CD4-positive, CD25-positive, alpha-beta regulatory T cell (primary cell): ENCODE measurements at regions not wholly inside any gene's neighbourhood (a gene's known extent, or its start where the extent isn't known, plus 50 kb on each side); places are given as distances from the start of the nearest gene placed in this dataset.
A peak's percentile ranks its signal among the peaks of the same experiment; 100 is the strongest.

Experiments
- ATAC-seq, 2 donors: fragments of 150-1000 bp; cut with Tn5 transposase; one replicate each; pipeline ENCODE4 v1.10.0; 2021; ENCODE audit warnings: low read depth in 2 of 2, moderate number of reproducible peaks in 2 of 2, moderate library complexity in 1 of 2
- DNase-seq, 3 donors: peaks; one replicate each; pipeline versions ENCODE4 v3.0.0 to v3.0.0-alpha.2; 2012 to 2022; ENCODE audit warnings: mixed read lengths in 1 of 3
- H3K27ac ChIP-seq: one replicate; pipeline ENCODE4 v1.7.0; 2013; ENCODE audit warnings: mild to moderate bottlenecking, low read length; ENCODE audit not compliant: insufficient read depth, poor library complexity, severe bottlenecking
- H3K27me3 ChIP-seq: one replicate; pipeline ENCODE4 v1.7.0; 2013; ENCODE audit warnings: low read length; ENCODE audit not compliant: control insufficient read depth, insufficient read depth
- H3K36me3 ChIP-seq: one replicate; pipeline ENCODE4 v1.7.0; 2013; ENCODE audit warnings: mild to moderate bottlenecking, low read length, moderate library complexity; ENCODE audit not compliant: control insufficient read depth, insufficient read depth
- H3K4me1 ChIP-seq: 2 replicates; pipeline ENCODE4 v1.7.0; 2013; ENCODE audit warnings: mild to moderate bottlenecking, low read length; ENCODE audit not compliant: insufficient read depth, control insufficient read depth, poor library complexity, severe bottlenecking
- H3K4me3 ChIP-seq: one replicate; pipeline ENCODE4 v1.7.0; 2013; ENCODE audit warnings: low read depth, mild to moderate bottlenecking, low read length, moderate library complexity
- H3K9me3 ChIP-seq, 2 experiments: 1 replicate in 1 of 2; 2 replicates in 1 of 2; pipeline ENCODE4 v1.7.0; 2013; ENCODE audit warnings: low read length in 2 of 2, mild to moderate bottlenecking in 1 of 2, moderate library complexity in 1 of 2; ENCODE audit not compliant: control insufficient read depth in 2 of 2
- H3K27ac Mint-ChIP-seq, 3 donors: one replicate each; pipeline ENCODE4 v1.8.0; 2020 to 2022; ENCODE audit warnings: mild to moderate bottlenecking in 3 of 3, mixed read lengths in 3 of 3, moderate library complexity in 2 of 3
- H3K27me3 Mint-ChIP-seq: one replicate; pipeline ENCODE4 v1.8.0; 2022; ENCODE audit warnings: mild to moderate bottlenecking, mixed read lengths
- H3K36me3 Mint-ChIP-seq: one replicate; pipeline ENCODE4 v1.8.0; 2020; ENCODE audit warnings: mixed read lengths
- H3K4me1 Mint-ChIP-seq, 4 donors: one replicate each; pipeline ENCODE4 v1.8.0; 2020 to 2022; ENCODE audit warnings: mixed read lengths in 4 of 4, mild to moderate bottlenecking in 1 of 4
- H3K4me3 Mint-ChIP-seq, 4 donors: one replicate each; pipeline ENCODE4 v1.8.0; 2020 to 2022; ENCODE audit warnings: mild to moderate bottlenecking in 4 of 4, mixed read lengths in 4 of 4, moderate library complexity in 3 of 4
- H3K9me3 Mint-ChIP-seq, 7 donors: one replicate each; pipeline ENCODE4 v1.8.0; 2020 to 2022; ENCODE audit warnings: mixed read lengths in 7 of 7, mild to moderate bottlenecking in 3 of 7, moderate library complexity in 2 of 7

GRCh38 chr5:133694181-133694831 is 82.0 kb upstream of the FSTL4 start:
- Histone ChIP-seq H3K4me3 (no peak overlapping the region), H3K36me3 (no peaks in the 10 kb centered on the region), H3K27me3 (no peaks in the 10 kb centered on the region), H3K4me1 (no peaks in the 10 kb centered on the region), H3K9me3 (no peaks in the 10 kb centered on the region), H3K27ac (no peak overlapping the region)
- no peak overlapping the region for H3K4me3 Mint-ChIP-seq
- H3K36me3 Mint-ChIP-seq, result no peaks in the 10 kb centered on the region
- H3K27ac Mint-ChIP-seq, result no peak overlapping the region
- ATAC-seq, result no peak
- peaks cover 8% of the 10 kb centered on the region for H3K27me3 Mint-ChIP-seq
- peaks cover 0 to 4% (median 3%) of the 10 kb centered on the region in 4 donors for H3K4me1 Mint-ChIP-seq
- H3K9me3 Mint-ChIP-seq, result peaks cover 0 to 1% (median 0%) of the 10 kb centered on the region in 7 donors
- DNase-seq, result peak in 1 of 3 donors; percentile 9

GRCh38 chr5:133691448-133691847 is 79.1 kb upstream of the FSTL4 start:
- DNase-seq (no peak), ATAC-seq (no peak)
- Histone ChIP-seq H3K36me3 (no peaks in the 10 kb centered on the region), H3K4me1 (no peaks in the 10 kb centered on the region), H3K9me3 (no peaks in the 10 kb centered on the region), H3K27me3 (no peaks in the 10 kb centered on the region), H3K27ac (no peak overlapping the region), H3K4me3 (no peak overlapping the region)
- peaks cover 0 to 1% (median 0%) of the 10 kb centered on the region in 7 donors for H3K9me3 Mint-ChIP-seq
- H3K4me1 Mint-ChIP-seq, result peaks cover 0 to 4% (median 1%) of the 10 kb centered on the region in 4 donors
- peaks cover 14% of the 10 kb centered on the region for H3K27me3 Mint-ChIP-seq
- H3K36me3 Mint-ChIP-seq, result no peaks in the 10 kb centered on the region
- no peak overlapping the region for H3K27ac Mint-ChIP-seq
- no peak overlapping the region for H3K4me3 Mint-ChIP-seq

GRCh38 chr5:133690746-133691145 is 78.4 kb upstream of the FSTL4 start:
- Histone ChIP-seq H3K27ac (no peak overlapping the region), H3K4me3 (no peak overlapping the region), H3K27me3 (no peaks in the 10 kb centered on the region), H3K4me1 (no peaks in the 10 kb centered on the region), H3K36me3 (no peaks in the 10 kb centered on the region), H3K9me3 (no peaks in the 10 kb centered on the region)
- DNase-seq, result no peak
- Mint-ChIP-seq H3K9me3 (peaks cover 0 to 1% (median 0%) of the 10 kb centered on the region in 7 donors), H3K27ac (no peak overlapping the region), H3K27me3 (peaks cover 14% of the 10 kb centered on the region), H3K4me3 (no peak overlapping the region), H3K36me3 (no peaks in the 10 kb centered on the region), H3K4me1 (peaks cover 0 to 4% (median 1%) of the 10 kb centered on the region in 4 donors)
- no peak for ATAC-seq

- Histone ChIP-seq H3K27ac (no peak overlapping the region), H3K4me1 (no peaks in the 10 kb centered on the region), H3K9me3 (no peaks in the 10 kb centered on the region), H3K4me3 (no peak overlapping the region), H3K36me3 (no peaks in the 10 kb centered on the region), H3K27me3 (no peaks in the 10 kb centered on the region)
- DNase-seq, result peak in 1 of 3 donors; percentile 23
- Mint-ChIP-seq H3K27ac (peak overlapping the region in 1 of 3 donors; percentile 32), H3K4me1 (no peaks in the 10 kb centered on the region), H3K9me3 (peaks cover 0 to 1% (median 0%) of the 10 kb centered on the region in 7 donors), H3K27me3 (peaks cover 14% of the 10 kb centered on the region), H3K36me3 (no peaks in the 10 kb centered on the region), H3K4me3 (no peak overlapping the region)
- ATAC-seq, result no peak
Measured at GRCh38 chr5:133688391-133688790, 76.0 kb upstream of the FSTL4 start.

GRCh38 chr5:133687212-133688061 is 75.1 kb upstream of the FSTL4 start:
- H3K27ac Mint-ChIP-seq, result no peak overlapping the region

GRCh38 chr5:133686566-133686965 is 74.2 kb upstream of the FSTL4 start:
- no peaks in the 10 kb centered on the region for H3K4me1 Mint-ChIP-seq
- H3K27ac Mint-ChIP-seq, result no peak overlapping the region
- Histone ChIP-seq H3K27ac (no peak overlapping the region), H3K36me3 (no peaks in the 10 kb centered on the region), H3K27me3 (no peaks in the 10 kb centered on the region), H3K4me3 (no peak overlapping the region), H3K4me1 (no peaks in the 10 kb centered on the region), H3K9me3 (no peaks in the 10 kb centered on the region)
- no peaks in the 10 kb centered on the region for H3K36me3 Mint-ChIP-seq
- H3K27me3 Mint-ChIP-seq, result peaks cover 14% of the 10 kb centered on the region
- no peak for DNase-seq
- no peaks in the 10 kb centered on the region for H3K9me3 Mint-ChIP-seq
- H3K4me3 Mint-ChIP-seq, result no peak overlapping the region
- no peak for ATAC-seq

More at GRCh38 chr5:133687212-133688061, 75.1 kb upstream of the FSTL4 start:
- DNase-seq (no peak), ATAC-seq (no peak)
- H3K9me3 Mint-ChIP-seq, result no peaks in the 10 kb centered on the region
- no peaks in the 10 kb centered on the region for H3K4me1 Mint-ChIP-seq
- Histone ChIP-seq H3K27ac (no peak overlapping the region), H3K9me3 (no peaks in the 10 kb centered on the region), H3K36me3 (no peaks in the 10 kb centered on the region), H3K4me3 (no peak overlapping the region), H3K27me3 (no peaks in the 10 kb centered on the region), H3K4me1 (no peaks in the 10 kb centered on the region)
- H3K4me3 Mint-ChIP-seq, result no peak overlapping the region
- H3K27me3 Mint-ChIP-seq, result peaks cover 14% of the 10 kb centered on the region
- H3K36me3 Mint-ChIP-seq, result no peaks in the 10 kb centered on the region

- H3K9me3 ChIP-seq, result no peaks in the 10 kb centered on the region
- H3K27ac ChIP-seq, result no peak overlapping the region
- peaks cover 12% of the 10 kb centered on the region for H3K27me3 Mint-ChIP-seq
- H3K36me3 Mint-ChIP-seq, result no peaks in the 10 kb centered on the region
- H3K27ac Mint-ChIP-seq, result no peak overlapping the region
- H3K9me3 Mint-ChIP-seq, result no peaks in the 10 kb centered on the region
- H3K4me1 Mint-ChIP-seq, result no peaks in the 10 kb centered on the region
- H3K4me3 ChIP-seq, result no peak overlapping the region
- ATAC-seq (no peak), DNase-seq (no peak)
- H3K36me3 ChIP-seq, result no peaks in the 10 kb centered on the region
- H3K27me3 ChIP-seq, result no peaks in the 10 kb centered on the region
- no peaks in the 10 kb centered on the region for H3K4me1 ChIP-seq
- no peak overlapping the region for H3K4me3 Mint-ChIP-seq
Measured at GRCh38 chr5:133685402-133686018, 73.2 kb upstream of the FSTL4 start.
